A673 (cell line): ENCODE measurements at regions not wholly inside any gene's neighbourhood (a gene's known extent, or its start where the extent isn't known, plus 50 kb on each side); places are given as distances from the start of the nearest gene placed in this dataset.
A peak's percentile ranks its signal among the peaks of the same experiment; 100 is the strongest.

Experiments used
- BruUV-seq: library from RNA; stranded (reverse); fragments of 400-500 nt; replicated peaks from 2 replicates; lab custom pipeline; 2021; lab: Mats Ljungman, UMichigan
- CTCF ChIA-PET: fragments of 300-600 bp; sonication (Branson Sonifier 250); formaldehyde crosslinking; loops from one replicate; lab custom pipeline; 2022; ENCODE audit warnings: antibody characterized with exemption; lab: Charles Lee
- POLR2A ChIA-PET: fragments of 300-600 bp; sonication (Branson Sonifier 250); formaldehyde crosslinking; loops from one replicate; lab custom pipeline; 2022; ENCODE audit warnings: antibody characterized with exemption; ENCODE audit not compliant: low non-redundant PET; lab: Charles Lee
- DNase-seq: peaks from one replicate; pipeline ENCODE4 v3.0.0-alpha.2; 2015; ENCODE audit warnings: low spot score
- H3K27ac ChIP-seq: fragments of 200-600 bp; sonication (generic); 2 replicates; pipeline ENCODE4 v1.5.1; 2016; ENCODE audit warnings: mixed run types, low read depth, mild to moderate bottlenecking, mixed read lengths, antibody characterized with exemption, low read length; ENCODE audit not compliant: poor library complexity, severe bottlenecking
- H3K27me3 ChIP-seq: fragments of 200-600 bp; sonication (generic); replicated peaks from 2 replicates; pipeline ENCODE4 v1.6.1; 2017; ENCODE audit warnings: mixed run types, low read depth, mild to moderate bottlenecking, mixed read lengths, antibody characterized with exemption, low read length; ENCODE audit not compliant: insufficient read depth, poor library complexity
- H3K36me3 ChIP-seq: fragments of 200-600 bp; sonication (generic); 2 replicates; pipeline ENCODE4 v1.6.1; 2016; ENCODE audit warnings: mixed run types, mild to moderate bottlenecking, mixed read lengths, antibody characterized with exemption, low read length; ENCODE audit not compliant: insufficient read depth, poor library complexity, severe bottlenecking
- H3K4me1 ChIP-seq: fragments of 200-600 bp; sonication (generic); 2 replicates; pipeline ENCODE4 v1.6.1; 2017; ENCODE audit warnings: mixed run types, mild to moderate bottlenecking, mixed read lengths, antibody characterized with exemption, low read length; ENCODE audit not compliant: insufficient read depth, poor library complexity, severe bottlenecking
- H3K4me3 ChIP-seq: fragments of 200-600 bp; sonication (generic); 2 replicates; pipeline ENCODE4 v1.5.1; 2016; ENCODE audit warnings: low read depth, mixed run types, mild to moderate bottlenecking, mixed read lengths, low read length; ENCODE audit not compliant: poor library complexity, severe bottlenecking
- H3K9me3 ChIP-seq: fragments of 200-600 bp; sonication (generic); 2 replicates; pipeline ENCODE4 v1.6.1; 2016; ENCODE audit warnings: mixed run types, low read depth, mild to moderate bottlenecking, mixed read lengths, antibody characterized with exemption, low read length; ENCODE audit not compliant: poor library complexity, severe bottlenecking
- CTCF ChIP-seq: fragments of 300-800, 200-600 bp; sonication (generic); conservative IDR thresholded peaks from 2 replicates; pipeline ENCODE4 v1.5.1; 2017; ENCODE audit warnings: low read depth, mild to moderate bottlenecking, antibody characterized with exemption, low read length, moderate library complexity, mixed read lengths
- EZH2 ChIP-seq: fragments of 200-600 bp; sonication (generic); IDR thresholded peaks from 2 replicates; pipeline ENCODE4 v1.6.1; 2017; ENCODE audit warnings: borderline replicate concordance, low read depth, mild to moderate bottlenecking, mixed read lengths, antibody characterized with exemption, low read length; ENCODE audit not compliant: poor library complexity, severe bottlenecking
- intact Hi-C: fragments of 100-400 bp; cut with micrococcal nuclease; formaldehyde crosslinking; loops from one replicate; pipeline ENCODE4 v1.10.0; 2022; ENCODE audit not compliant: unreplicated experiment

DNA sequence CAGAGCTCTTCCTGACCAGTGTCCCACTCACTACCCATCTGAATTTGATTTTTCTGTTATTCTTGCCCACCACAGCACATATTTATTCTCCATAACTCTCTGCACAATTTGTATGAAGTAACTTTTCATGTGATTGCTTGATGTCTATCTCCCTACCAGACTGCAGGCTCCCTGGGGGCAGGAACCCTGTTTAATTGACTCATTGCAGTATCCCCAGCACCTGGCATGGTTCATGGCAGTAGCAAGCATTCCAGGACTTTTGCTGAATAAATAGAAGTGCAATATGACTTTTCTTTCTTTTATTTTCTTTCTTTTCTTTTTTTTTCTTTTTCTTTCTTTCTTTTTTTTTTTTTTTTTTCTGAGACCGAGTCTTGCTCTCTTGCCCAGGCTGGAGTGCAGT lies 88.7 kb upstream of the XPO1 start:
- Histone ChIP-seq H3K36me3 (no peaks in the 10 kb centered on the region), H3K9me3 (no peaks in the 10 kb centered on the region), H3K4me1 (no peaks in the 10 kb centered on the region), H3K27ac (no peak overlapping the region), H3K4me3 (no peak overlapping the region), H3K27me3 (no peaks in the 10 kb centered on the region)
- no peak for DNase-seq
- no peak for TF ChIP-seq CTCF
- no peak for TF ChIP-seq EZH2
- ChIA-PET POLR2A (no interaction called here), CTCF (no interaction called here)
- intact Hi-C loops: no loop called here
- no TSS peak for BruUV-seq

DNA sequence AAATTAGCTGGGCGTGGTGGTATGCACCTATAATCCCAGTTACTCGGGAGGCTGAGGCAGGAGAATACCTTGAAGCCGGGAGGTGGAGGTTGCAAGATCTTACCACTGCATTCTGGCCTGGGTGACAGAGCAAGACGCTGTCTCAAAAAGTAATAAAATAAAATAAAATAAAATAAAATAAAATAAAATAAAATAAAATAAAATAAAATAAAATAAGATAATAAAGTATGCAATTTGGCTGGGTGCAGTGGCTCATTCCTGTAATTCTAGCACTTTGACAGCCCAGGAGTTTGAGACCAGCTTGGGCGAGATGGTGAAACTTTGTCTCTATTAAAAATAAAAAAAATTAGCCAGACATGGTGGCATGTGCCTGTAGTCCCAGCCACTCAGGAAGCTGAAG lies 85.6 kb upstream of the XPO1 start:
- POLR2A ChIA-PET: no interaction called here
- intact Hi-C loops: no loop called here
- H3K27ac ChIP-seq: no peak overlapping the region
- no peaks in the 10 kb centered on the region for H3K9me3 ChIP-seq
- BruUV-seq: no TSS peak
- CTCF ChIA-PET: no interaction called here
- H3K36me3 ChIP-seq: no peaks in the 10 kb centered on the region
- H3K4me3 ChIP-seq: no peak overlapping the region
- TF ChIP-seq CTCF (no peak), EZH2 (no peak)
- H3K27me3 ChIP-seq: no peaks in the 10 kb centered on the region
- no peak for DNase-seq
- no peaks in the 10 kb centered on the region for H3K4me1 ChIP-seq

- no peaks in the 10 kb centered on the region for H3K27me3 ChIP-seq
- no peak for TF ChIP-seq EZH2
- no peak for TF ChIP-seq CTCF
- BruUV-seq: no TSS peak
- POLR2A ChIA-PET: no interaction called here
- no peaks in the 10 kb centered on the region for H3K9me3 ChIP-seq
- H3K4me1 ChIP-seq: no peaks in the 10 kb centered on the region
- H3K4me3 ChIP-seq: no peak overlapping the region
- H3K27ac ChIP-seq: no peak overlapping the region
- DNase-seq: peak; percentile 39
- intact Hi-C loops: no loop called here
- H3K36me3 ChIP-seq: no peaks in the 10 kb centered on the region
- CTCF ChIA-PET: no interaction called here
These were observed 82.3 kb upstream of the XPO1 start for GRCh38 chr2:61620244-61621159.
